OCI-LY1 (cell line): ENCODE measurements at regions not wholly inside any gene's neighbourhood (a gene's known extent, or its start where the extent isn't known, plus 50 kb on each side); places are given as distances from the start of the nearest gene placed in this dataset.

Source experiments
- H2AFZ ChIP-seq: fragments of 200-600 bp; sonication (generic), shearing (Covaris generic); 2 replicates; pipeline ENCODE4 v1.6.0; 2014; ENCODE audit warnings: antibody characterized with exemption, mild to moderate bottlenecking, low read length
- H3F3A ChIP-seq: fragments of 200-600 bp; sonication (generic), shearing (Covaris generic); 2 replicates; pipeline ENCODE4 v1.6.0; 2014; ENCODE audit warnings: mild to moderate bottlenecking, antibody characterized with exemption, low read length, moderate library complexity; ENCODE audit not compliant: insufficient read depth
- H3K27ac ChIP-seq: fragments of 200-600 bp; sonication (generic); 2 replicates; pipeline ENCODE4 v1.5.1; 2014; ENCODE audit warnings: low read length, mixed run types, mild to moderate bottlenecking, low read depth; ENCODE audit not compliant: poor library complexity, severe bottlenecking
- H3K27me3 ChIP-seq: fragments of 200-600 bp; sonication (generic); 2 replicates; pipeline ENCODE4 v1.6.0; 2014; ENCODE audit warnings: antibody characterized with exemption, mild to moderate bottlenecking, low read length, moderate library complexity; ENCODE audit not compliant: insufficient read depth
- H3K36me3 ChIP-seq: fragments of 200-600 bp; sonication (generic); 2 replicates; pipeline ENCODE4 v1.6.1; 2014; ENCODE audit warnings: mild to moderate bottlenecking, antibody characterized with exemption, low read length, moderate library complexity, mixed read lengths; ENCODE audit not compliant: insufficient read depth
- H3K4me1 ChIP-seq: fragments of 200-600 bp; sonication (generic); 2 replicates; pipeline ENCODE4 v1.5.1; 2014; ENCODE audit warnings: mild to moderate bottlenecking, low read length, moderate library complexity; ENCODE audit not compliant: insufficient read depth, severe bottlenecking
- H3K4me2 ChIP-seq: fragments of 200-600 bp; sonication (generic), shearing (Covaris generic); 2 replicates; pipeline ENCODE4 v1.6.1; 2014; ENCODE audit warnings: low read length
- H3K4me3 ChIP-seq: fragments of 200-600 bp; sonication (generic); 2 replicates; pipeline ENCODE4 v1.5.1; 2014; ENCODE audit warnings: low read length, low read depth, mild to moderate bottlenecking, mixed read lengths; ENCODE audit not compliant: poor library complexity, severe bottlenecking
- H3K79me2 ChIP-seq: fragments of 200-600 bp; shearing (Covaris generic); 2 replicates; pipeline ENCODE4 v1.6.1; 2016; ENCODE audit warnings: mixed run types, low read length, mixed read lengths; ENCODE audit not compliant: insufficient read depth
- H3K9ac ChIP-seq: fragments of 200-600 bp; sonication (generic), shearing (Covaris generic); 2 replicates; pipeline ENCODE4 v1.6.1; 2014; ENCODE audit warnings: mild to moderate bottlenecking, low read length, mixed read lengths
- H3K9me2 ChIP-seq: fragments of 200-600 bp; sonication (generic), shearing (Covaris generic); 2 replicates; pipeline ENCODE4 v1.6.1; 2014; ENCODE audit warnings: low read depth, mild to moderate bottlenecking, low read length, mixed read lengths
- H3K9me3 ChIP-seq: fragments of 200-600 bp; shearing (Covaris generic); 2 replicates; pipeline ENCODE4 v1.6.1; 2014; ENCODE audit warnings: low read length, mixed read lengths
- H4K20me1 ChIP-seq: fragments of 200-600 bp; sonication (generic), shearing (Covaris generic); 2 replicates; pipeline ENCODE4 v1.6.0; 2016; ENCODE audit warnings: mild to moderate bottlenecking, low read length; ENCODE audit not compliant: insufficient read depth
- EZH2 ChIP-seq: fragments of 200-600 bp; sonication (generic), shearing (Covaris generic); IDR thresholded peaks from 2 replicates; pipeline ENCODE4 v1.8.0; 2017; ENCODE audit warnings: borderline replicate concordance, mixed run types, mild to moderate bottlenecking, antibody characterized with exemption, low read length, moderate library complexity, mixed read lengths
- TF ChIP-seq, protein P1 (sequence below): fragments of 200-600 bp; sonication (generic), shearing (Covaris generic); IDR thresholded peaks from 2 replicates; pipeline ENCODE4 v1.5.1; 2017; ENCODE audit warnings: mild to moderate bottlenecking, antibody characterized with exemption, low read length, moderate library complexity, mixed read lengths

DNA sequence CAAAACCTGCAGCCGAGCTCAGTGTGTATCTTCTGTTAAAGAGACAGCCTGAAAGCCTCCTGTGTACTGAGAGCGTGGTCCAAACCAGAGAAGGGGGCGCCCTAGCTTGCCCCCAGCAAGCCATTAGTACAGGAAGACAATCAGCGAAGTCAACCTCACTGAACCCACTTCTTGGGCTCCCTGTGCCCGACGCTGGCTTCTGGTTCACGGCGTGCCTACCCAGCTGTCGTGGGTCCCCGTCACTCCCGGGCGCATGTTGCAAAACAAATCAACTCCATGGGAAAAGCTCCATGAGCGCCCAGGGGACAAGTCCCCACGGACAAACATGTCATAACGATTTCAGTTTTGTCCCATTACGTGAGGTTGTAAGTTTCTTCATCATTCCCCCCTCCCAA, 326.9 kb downstream of the SH3GL2 start:
- H3K9ac ChIP-seq, result no peak overlapping the region
- no peak overlapping the region for H3K27ac ChIP-seq
- H3K9me2 ChIP-seq, result no peaks in the 10 kb centered on the region
- H3K9me3 ChIP-seq, result no peaks in the 10 kb centered on the region
- no peaks in the 10 kb centered on the region for H3K79me2 ChIP-seq
- H3K4me1 ChIP-seq, result no peaks in the 10 kb centered on the region
- no peaks in the 10 kb centered on the region for H4K20me1 ChIP-seq
- no peaks in the 10 kb centered on the region for H3F3A ChIP-seq
- TF ChIP-seq EZH2, result no peak
- TF ChIP-seq, protein P1, sequence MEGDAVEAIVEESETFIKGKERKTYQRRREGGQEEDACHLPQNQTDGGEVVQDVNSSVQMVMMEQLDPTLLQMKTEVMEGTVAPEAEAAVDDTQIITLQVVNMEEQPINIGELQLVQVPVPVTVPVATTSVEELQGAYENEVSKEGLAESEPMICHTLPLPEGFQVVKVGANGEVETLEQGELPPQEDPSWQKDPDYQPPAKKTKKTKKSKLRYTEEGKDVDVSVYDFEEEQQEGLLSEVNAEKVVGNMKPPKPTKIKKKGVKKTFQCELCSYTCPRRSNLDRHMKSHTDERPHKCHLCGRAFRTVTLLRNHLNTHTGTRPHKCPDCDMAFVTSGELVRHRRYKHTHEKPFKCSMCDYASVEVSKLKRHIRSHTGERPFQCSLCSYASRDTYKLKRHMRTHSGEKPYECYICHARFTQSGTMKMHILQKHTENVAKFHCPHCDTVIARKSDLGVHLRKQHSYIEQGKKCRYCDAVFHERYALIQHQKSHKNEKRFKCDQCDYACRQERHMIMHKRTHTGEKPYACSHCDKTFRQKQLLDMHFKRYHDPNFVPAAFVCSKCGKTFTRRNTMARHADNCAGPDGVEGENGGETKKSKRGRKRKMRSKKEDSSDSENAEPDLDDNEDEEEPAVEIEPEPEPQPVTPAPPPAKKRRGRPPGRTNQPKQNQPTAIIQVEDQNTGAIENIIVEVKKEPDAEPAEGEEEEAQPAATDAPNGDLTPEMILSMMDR, result no peak
- no peak overlapping the region for H3K4me3 ChIP-seq
- no peaks in the 10 kb centered on the region for H3K36me3 ChIP-seq
- H2AFZ ChIP-seq, result no peak overlapping the region
- no peaks in the 10 kb centered on the region for H3K27me3 ChIP-seq
- no peak overlapping the region for H3K4me2 ChIP-seq

DNA sequence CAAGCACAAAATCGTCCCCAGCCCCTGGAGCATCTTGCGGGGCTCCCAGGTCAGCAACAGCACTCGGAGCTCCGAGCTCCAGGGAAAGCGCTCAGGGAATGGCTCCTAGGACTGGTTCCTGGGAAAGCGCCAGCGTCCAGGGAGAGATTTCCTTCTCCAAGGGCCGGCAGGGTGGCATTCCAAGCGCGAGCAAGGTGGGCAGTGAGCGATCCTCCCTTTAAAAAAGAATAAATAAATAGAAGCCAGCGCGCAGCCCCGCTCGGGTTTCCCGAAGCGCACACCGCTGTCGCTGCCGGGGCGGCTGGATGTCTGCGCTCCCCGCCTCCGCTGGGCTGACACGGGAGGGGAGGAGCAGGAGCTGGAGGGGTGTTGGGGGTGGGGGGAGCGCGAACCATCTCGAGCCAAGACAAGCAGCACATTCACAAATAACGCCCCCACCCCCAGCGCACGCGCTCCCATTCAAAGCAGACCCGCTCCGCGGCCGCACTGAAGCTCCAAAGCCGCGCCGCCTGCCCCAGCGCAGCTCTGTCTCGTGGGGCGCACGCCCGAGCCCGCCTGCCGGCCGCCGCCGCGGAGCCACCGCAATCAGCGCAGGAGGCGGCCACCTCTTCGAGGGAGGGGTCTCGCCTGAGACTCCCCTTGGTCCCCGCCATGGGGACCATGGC, 327.4 kb downstream of the SH3GL2 start:
- H3K9me2 ChIP-seq, result no peaks in the 10 kb centered on the region
- no peaks in the 10 kb centered on the region for H3K9me3 ChIP-seq
- no peak overlapping the region for H3K9ac ChIP-seq
- H3K79me2 ChIP-seq, result no peaks in the 10 kb centered on the region
- H3K4me3 ChIP-seq, result no peak overlapping the region
- no peak overlapping the region for H3K4me2 ChIP-seq
- H3K27me3 ChIP-seq, result no peaks in the 10 kb centered on the region
- no peaks in the 10 kb centered on the region for H3F3A ChIP-seq
- H3K4me1 ChIP-seq, result no peaks in the 10 kb centered on the region
- H4K20me1 ChIP-seq, result no peaks in the 10 kb centered on the region
- TF ChIP-seq EZH2, result no peak
- TF ChIP-seq, protein P1, result no peak
- no peak overlapping the region for H3K27ac ChIP-seq
- H2AFZ ChIP-seq, result no peak overlapping the region
- no peaks in the 10 kb centered on the region for H3K36me3 ChIP-seq

DNA sequence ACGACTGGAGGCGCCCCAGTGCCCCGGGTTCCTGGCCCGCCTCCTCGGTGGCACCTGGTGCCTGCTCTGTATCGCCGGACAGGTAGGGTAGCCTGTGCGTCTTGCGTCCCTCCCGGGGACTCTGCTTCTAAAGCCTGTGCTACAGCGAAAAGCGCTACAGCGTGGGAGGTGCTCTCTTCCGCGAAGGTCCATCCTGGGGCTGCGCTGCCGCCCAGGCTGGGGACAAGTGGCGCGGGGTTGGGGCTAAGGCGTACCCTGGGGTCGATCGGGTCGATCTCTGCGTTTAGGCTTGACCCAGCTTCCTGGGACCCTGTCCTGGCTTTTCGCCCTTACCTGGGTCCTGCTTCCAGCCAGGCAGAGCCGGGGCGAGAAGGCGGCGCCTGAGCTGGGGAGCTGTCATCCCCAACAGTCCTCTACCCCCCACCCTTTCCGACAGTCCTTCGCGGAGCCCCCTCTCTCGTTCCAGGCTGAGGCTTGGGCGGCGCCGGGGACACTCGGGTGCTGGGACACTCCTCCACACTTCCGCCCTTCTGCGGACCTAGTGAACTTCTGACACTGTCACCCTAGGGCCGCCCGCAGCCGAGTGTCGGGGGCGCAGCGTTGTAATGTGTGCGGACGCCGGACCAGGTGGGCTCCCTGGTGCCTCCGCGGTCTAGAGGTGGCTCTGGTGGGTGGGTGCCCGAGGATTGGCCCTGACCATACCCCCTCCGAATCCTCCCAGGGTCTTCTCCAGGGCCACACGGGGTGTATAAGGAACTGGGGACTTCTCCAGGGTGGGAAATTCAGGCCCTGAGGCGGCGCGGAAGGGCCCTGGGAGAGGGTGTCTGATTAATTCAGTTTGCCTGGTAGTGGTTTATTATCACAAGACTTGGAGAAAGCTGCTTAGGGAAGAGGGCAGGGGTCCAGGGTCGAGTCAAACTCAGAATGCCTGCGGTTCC, 328.2 kb downstream of the SH3GL2 start:
- Histone ChIP-seq H3K36me3 (no peaks in the 10 kb centered on the region), H3K27me3 (no peaks in the 10 kb centered on the region), H4K20me1 (no peaks in the 10 kb centered on the region), H3K79me2 (no peaks in the 10 kb centered on the region), H3K4me1 (no peaks in the 10 kb centered on the region), H3K9ac (no peak overlapping the region), H3K9me3 (no peaks in the 10 kb centered on the region), H2AFZ (no peak overlapping the region), H3K4me2 (no peak overlapping the region), H3F3A (no peaks in the 10 kb centered on the region), H3K4me3 (no peak overlapping the region), H3K9me2 (no peaks in the 10 kb centered on the region), H3K27ac (no peak overlapping the region)
- TF ChIP-seq, protein P1, result no peak
- TF ChIP-seq EZH2, result no peak
